GM13976 (cell line): ENCODE measurements at regions not wholly inside any gene's neighbourhood (a gene's known extent, or its start where the extent isn't known, plus 50 kb on each side); places are given as distances from the start of the nearest gene placed in this dataset.

Source experiments
- DNase-seq: peaks from one replicate; pipeline ENCODE4 v3.0.0; 2012; ENCODE audit warnings: low spot score
- in situ Hi-C: fragments of 300-500 bp; cut with MboI; formaldehyde crosslinking; loops from one replicate; pipeline ENCODE4 v1.12.0; 2022; ENCODE audit warnings: low sequenced_read_pairs, mixed read lengths, inconsistent platforms; ENCODE audit not compliant: unreplicated experiment
- TF ChIP-seq, protein P1 (sequence below): IDR thresholded peaks from 2 replicates; pipeline ENCODE4 v1.5.1; 2012; ENCODE audit warnings: borderline replicate concordance, mild to moderate bottlenecking; ENCODE audit not compliant: insufficient read depth; ENCODE audit errors: extremely low read depth, missing control alignments, control extremely low read depth

DNA sequence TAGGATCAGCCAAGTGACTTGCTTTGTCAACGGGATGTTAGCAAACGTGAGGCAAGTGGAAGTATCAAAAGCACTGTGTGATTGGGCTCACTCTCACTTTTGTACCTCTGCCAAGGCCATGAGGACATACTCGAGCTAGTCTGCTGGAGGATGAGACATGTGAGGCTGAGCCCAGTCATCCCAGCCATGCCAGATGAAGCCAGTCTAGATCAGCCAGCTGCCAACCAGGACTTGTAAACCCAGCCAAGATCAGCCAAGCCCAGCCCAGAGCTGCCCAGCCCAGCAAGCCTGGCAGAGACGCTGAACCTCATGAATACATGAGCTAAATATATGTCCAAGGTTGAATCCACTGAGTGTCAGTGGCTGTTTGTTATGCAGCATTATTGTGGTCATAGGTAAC lies 369.7 kb downstream of the MN1 start:
- TF ChIP-seq, protein P1, sequence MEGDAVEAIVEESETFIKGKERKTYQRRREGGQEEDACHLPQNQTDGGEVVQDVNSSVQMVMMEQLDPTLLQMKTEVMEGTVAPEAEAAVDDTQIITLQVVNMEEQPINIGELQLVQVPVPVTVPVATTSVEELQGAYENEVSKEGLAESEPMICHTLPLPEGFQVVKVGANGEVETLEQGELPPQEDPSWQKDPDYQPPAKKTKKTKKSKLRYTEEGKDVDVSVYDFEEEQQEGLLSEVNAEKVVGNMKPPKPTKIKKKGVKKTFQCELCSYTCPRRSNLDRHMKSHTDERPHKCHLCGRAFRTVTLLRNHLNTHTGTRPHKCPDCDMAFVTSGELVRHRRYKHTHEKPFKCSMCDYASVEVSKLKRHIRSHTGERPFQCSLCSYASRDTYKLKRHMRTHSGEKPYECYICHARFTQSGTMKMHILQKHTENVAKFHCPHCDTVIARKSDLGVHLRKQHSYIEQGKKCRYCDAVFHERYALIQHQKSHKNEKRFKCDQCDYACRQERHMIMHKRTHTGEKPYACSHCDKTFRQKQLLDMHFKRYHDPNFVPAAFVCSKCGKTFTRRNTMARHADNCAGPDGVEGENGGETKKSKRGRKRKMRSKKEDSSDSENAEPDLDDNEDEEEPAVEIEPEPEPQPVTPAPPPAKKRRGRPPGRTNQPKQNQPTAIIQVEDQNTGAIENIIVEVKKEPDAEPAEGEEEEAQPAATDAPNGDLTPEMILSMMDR, result no peak
- in situ Hi-C loops, result no loop called here

DNA sequence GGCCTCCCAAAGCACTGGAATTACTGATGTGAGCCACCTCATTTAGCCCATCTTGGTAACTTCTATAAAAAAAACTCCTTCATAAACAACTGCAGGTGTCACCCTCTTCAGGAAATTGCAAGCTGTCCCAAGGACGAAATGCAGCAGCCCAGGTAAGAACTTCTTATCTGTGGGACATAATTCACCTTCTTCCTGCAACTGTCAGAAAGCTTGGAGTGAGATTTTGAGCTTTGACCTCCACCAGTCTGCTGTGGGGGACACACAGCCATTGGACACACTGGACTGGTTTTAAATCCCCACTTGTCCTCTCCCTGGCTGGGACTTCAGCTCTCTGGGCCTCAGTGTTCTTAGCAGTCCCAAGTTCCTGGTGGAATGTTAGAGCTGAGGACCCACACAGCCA lies 368.5 kb downstream of the MN1 start:
- in situ Hi-C loops, result no loop called here
- no peak for DNase-seq

More for the DNA sequence above, 369.7 kb downstream of the MN1 start:
- no peak for DNase-seq

DNA sequence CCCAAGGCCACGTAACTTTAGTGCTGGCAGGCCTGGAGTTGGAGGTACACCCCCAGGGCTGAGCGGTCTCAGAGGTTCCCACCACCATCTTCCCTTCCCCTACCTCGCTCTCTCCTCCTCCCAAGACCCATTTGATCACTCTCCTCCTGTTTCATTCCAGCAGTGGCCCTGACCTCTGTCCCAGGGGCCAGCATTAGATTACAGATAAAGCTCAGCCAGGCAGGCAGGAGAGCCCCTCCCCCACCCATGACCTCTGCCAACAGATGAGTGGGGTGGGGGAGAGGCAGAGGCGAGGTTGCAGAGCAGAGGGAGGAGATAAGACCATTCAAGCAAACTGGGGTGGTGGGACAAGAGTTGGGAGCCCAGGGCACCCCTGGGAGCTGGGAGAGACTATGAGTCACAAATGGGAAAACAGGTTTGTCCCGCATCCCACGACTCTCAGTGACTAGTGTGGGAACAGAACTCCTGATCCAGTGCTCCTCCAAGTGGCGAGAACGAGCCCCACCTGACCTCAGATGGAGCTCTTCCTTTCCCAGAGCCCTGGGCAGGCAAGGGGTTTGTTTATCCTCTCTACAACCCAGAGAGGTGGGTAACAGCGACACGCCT lies 367.9 kb downstream of the MN1 start:
- no peak for DNase-seq
- in situ Hi-C loops, result no loop called here
- TF ChIP-seq, protein P1, result no peak

More for the DNA sequence above, 368.5 kb downstream of the MN1 start:
- TF ChIP-seq, protein P1, result no peak

DNA sequence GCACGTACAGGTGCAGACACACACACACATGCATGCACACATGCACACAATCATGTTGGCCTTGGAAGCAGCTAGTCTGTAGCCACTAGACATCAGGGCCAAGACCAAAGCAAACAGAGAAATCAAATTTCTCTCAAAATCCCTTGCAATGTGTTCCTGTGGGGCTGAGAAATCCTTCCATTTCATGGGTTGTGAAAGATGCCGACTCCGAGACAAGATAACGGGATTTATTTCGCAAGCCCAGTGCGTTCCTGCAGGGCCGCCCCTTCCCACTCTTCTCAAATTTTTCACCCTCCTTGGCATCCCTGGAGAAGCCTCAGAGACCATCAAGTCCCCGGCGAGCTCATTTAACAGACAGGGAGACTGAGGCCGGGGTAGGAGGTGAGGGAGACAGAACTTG lies 366.7 kb downstream of the MN1 start:
- DNase-seq, result no peak
- in situ Hi-C loops, result no loop called here
- TF ChIP-seq, protein P1, result no peak

DNA sequence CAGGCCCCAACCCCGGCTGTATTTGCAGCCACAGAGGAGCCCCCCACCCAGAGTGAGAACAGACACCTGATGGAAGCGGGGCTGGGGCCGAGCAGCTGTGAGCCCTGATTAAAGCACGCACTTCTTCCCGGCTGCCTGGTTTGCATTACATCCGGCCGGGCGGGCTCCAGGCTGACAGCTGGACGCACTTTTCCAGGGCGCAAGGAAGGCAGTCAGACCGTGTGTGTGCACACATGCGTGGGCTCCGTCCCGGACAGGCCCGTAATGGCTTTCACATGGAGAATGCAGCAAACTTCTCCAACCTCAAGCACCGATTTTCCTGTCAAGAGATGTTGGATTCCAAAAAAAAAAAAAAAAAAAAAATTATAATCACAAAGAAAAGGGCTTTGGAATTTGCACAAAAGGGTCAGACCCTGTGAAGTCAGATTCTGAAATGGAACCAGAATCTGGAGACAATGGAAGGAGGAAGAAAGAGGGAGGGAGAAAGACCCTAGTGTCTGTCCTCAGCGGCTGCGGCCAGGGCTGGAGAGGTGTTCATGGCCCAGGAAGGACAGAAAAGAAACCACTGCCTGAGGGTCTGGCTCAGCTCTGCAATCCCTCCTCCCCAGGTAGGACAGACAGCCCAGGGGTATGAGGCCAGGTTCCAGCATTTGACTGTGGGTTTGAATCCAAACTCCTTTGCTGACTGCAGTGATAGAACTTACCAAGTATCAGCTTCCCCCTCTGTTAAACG lies 365.5 kb downstream of the MN1 start:
- TF ChIP-seq, protein P1, result no peak
- in situ Hi-C loops, result no loop called here
- no peak for DNase-seq

DNA sequence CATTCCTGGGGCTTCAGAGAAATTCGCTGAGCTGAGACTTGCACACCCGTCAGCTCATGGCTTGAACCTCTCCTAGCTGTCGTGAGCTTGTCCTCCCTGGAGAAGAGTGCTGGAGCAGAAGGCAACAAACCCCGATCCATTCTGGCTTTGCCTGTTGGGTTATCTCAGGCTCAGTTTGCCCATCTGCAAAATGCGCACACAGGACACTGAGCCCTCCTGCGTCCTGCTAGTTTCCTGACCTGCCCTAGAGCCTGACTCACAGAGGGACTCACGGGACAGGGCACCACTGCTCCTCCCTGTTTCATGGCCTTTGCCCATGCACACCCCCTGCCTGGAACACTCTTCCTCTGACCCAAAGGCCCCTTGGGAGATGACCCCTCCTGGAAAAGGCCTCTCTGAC lies 365.0 kb downstream of the MN1 start:
- DNase-seq, result no peak
- in situ Hi-C loops, result no loop called here
- TF ChIP-seq, protein P1, result no peak
